Brain pericyte (primary cell): ENCODE measurements at regions not wholly inside any gene's neighbourhood (a gene's known extent, or its start where the extent isn't known, plus 50 kb on each side); places are given as distances from the start of the nearest gene placed in this dataset.

Source experiments
- DNase-seq: peaks from one replicate; pipeline ENCODE4 v3.0.0-alpha.2; 2012; ENCODE audit warnings: low read depth, low spot score

DNA sequence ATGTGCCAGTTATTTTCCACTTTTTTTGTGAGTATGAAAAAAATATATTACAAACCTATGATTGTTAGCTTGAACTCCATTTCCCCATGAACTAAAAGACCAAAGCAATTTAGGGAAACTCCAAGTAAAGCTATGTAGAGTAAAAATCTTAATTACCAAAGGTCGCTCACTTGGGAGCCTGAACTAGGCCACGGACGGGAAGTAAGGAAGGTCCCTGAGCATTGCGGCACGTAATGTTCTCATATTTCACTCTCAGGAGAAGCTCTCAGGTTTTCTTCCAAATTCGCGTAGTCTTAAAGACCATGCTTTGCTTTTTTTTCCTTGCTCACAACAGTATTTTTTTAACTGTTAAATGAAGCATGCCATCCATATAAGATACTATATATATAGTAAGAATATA lies 215.3 kb upstream of the RARB start:
- DNase-seq, result no peak

GRCh38 chr3:25214034-25214433 lies 214.0 kb upstream of the RARB start:
- no peak for DNase-seq

- no peak for DNase-seq
Observed at GRCh38 chr3:25218362-25218761, 209.7 kb upstream of the RARB start.

DNA sequence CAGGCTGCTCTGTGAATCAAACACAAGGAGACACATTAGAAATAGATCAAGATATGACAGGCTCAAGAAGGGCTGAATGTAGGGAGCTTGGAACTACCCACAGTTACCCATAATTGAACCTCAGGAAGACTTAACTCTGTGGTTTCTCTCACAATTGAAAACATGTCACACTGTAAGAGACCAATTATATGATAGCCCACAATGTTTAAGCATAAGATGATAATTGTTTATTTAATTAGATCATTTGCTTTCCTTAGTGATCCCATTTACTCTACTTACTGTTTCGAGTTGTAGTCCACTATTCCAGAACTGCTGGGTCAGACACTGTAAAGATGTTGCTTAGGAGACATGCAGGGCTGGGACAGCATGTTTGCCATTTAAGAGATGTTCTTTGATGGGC lies 201.3 kb upstream of the RARB start:
- DNase-seq, result no peak

GRCh38 chr3:25229586-25229985 lies 198.5 kb upstream of the RARB start:
- no peak for DNase-seq

DNA sequence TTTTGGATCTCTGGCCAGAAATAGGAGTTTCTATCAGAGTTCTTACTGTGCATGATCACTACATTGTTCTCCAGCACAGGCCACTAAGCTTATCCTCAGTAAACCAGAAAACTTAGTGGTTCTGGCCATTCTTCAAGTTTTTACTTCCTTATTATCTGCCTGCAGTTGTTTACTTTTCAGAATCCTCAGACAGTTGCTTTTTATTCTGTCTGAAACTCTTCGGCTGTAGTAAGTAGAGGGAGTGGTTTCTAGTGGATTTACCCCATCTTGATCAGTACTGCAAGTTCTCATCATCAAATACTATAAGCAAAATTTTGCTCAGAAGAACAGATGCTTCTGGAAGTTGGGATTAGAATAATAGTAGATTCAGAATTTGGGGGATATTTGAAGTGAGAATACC lies 193.0 kb upstream of the RARB start:
- DNase-seq, result no peak

DNA sequence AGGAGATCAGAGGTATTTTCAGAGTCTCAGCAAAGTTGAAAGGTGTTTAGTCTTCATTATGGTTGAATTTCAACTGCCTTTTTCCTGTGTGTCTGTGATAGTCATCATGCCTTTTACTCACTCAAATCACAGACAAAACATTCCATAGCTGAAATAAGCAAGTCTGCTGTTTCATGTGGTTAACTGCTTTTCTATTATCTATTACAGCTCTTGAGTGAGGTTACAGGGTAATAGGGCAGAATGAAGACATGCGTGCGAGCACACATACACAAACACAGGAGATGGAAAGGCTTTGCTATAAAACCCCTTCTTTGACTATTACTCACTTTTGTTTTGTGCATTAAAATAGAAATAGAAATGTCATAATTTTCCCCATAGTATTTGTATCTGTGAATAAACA lies 192.6 kb upstream of the RARB start:
- DNase-seq, result no peak

DNA sequence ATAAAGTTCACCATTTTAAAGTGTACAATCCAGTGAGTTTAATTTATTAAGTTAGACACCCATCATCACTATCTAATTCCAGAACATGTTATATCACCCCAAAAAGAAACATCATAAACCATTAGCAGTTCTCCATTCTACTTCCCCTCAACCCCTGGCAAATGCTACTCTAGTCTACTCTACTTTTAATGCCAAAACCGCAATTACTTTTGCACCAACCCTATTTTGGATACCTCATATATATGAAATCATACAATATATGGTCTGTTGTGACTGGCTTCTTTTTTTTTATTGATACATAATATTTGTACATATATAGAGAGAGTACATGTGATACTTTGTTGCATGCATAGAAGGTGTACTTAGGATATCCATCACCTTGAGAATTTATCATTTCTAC lies 190.5 kb upstream of the RARB start:
- DNase-seq, result no peak

DNA sequence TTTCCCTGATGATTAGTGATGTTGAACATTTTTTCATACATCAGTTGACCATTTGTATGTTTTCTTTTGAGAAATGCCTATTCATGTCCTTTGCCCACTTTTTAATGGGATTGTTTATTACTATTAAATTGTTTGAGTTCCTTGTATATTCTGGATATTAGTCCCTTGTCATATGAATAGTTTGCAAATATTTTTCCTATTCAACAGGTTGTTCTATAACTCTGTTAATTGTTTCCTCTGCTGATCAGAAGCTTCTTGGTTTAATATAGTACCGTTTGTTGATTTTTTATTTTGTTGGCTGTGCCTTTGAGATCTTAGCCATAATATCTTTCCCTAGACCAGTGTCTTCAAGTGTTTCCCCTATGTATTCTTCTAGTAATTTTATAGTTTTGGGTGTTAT lies 189.0 kb upstream of the RARB start:
- no peak for DNase-seq

DNA sequence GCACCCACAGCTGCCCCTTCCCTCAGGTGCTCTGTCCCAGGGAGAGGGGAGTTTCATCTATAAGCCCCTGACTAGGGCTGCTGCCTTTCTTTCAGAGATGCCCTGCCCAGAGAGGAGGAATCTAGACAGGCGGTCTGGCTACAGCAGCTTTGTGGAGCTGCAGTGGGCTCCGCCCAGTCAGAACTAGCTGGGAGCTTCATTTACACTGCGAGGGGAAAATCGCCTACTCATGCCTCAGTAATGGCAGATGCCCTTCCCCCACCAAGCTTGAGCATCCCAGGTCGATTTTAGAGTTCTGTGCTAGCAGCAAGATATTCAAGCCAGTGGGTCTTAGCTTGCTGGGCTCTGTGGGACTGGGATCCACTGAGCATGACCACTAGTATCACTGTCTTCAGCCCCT lies 181.2 kb upstream of the RARB start:
- DNase-seq, result no peak

DNA sequence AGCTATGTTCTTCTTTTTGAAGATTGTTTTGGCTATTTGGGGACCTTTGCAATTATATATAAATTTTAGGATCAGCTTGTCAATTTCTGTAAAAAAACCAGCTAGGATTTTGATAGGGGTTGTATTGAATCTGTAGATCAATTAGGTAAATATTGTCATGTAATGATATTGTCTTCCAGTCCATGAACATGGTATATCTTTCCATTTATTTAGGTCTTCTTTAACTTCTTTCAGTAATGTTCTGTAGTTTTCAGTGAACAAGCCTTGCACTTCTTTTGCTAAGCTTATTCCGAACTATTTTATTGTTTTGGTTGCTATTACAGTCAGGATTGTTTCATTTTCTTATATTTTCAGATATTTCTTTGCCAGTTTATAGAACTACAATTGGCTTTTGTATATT lies 175.8 kb upstream of the RARB start:
- DNase-seq, result no peak

DNA sequence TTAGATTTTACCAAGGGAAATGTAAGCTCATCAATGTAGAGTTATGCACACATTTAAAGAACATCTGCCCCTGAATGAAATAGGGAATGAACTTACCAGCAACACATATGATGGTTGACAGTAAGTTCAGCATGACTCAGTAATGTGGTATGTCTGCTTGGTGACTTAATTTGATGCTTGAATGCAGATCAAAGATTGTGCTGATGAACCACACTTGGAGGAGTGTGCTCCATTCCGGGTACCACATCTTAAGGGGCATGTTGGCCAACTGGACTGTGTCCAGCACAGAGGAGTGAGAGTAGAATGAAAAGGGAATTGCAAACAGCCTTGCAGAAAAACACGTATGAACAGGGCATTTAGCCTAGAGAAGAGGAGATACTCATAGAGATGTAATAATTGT lies 171.0 kb upstream of the RARB start:
- DNase-seq, result no peak

DNA sequence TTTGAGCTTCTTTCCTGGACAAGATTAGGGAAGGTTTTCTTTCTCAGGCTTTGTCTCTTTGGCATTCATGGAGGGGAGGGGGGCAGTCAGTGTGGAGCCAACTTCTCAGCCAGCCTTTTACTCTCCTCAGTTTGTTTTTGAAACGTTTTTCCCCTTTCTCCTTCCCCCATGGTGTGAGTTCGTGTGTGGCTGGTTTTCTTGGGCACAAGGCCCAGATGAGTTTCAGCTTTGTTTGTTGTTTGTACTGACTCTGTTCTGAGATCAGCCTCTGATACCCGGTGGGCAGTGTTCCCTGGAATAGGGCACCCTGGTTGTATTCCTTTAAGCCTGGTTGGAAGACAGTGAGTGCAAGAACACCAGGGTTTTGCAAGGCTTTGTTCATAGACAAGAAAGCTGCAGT lies 168.2 kb upstream of the RARB start:
- DNase-seq, result peak; percentile 96

- no peak for DNase-seq
Observed at GRCh38 chr3:25262322-25262721, 165.7 kb upstream of the RARB start.

- DNase-seq, result no peak
Observed at GRCh38 chr3:25265284-25265683, 162.8 kb upstream of the RARB start.

DNA sequence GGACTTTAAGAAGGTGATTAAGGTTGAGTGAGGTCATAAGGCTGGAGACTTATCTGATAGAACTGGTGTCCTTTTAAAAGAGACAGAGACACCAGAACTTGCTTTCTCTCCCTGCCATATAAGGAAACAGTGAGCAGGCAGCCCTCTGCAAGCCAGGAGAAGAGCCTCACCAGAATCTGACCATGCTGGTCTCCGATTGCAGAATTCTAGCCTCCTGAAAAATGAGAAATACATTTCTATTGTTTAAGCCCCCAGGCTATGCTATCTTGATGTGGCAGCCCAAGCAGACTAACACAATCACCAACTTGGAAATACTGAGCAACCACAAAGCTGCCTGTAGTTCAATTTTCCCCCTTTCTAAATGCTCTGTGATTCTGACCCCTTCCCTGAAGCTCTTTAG lies 161.4 kb upstream of the RARB start:
- DNase-seq, result no peak

GRCh38 chr3:25272090-25272489 lies 156.0 kb upstream of the RARB start:
- DNase-seq, result no peak

DNA sequence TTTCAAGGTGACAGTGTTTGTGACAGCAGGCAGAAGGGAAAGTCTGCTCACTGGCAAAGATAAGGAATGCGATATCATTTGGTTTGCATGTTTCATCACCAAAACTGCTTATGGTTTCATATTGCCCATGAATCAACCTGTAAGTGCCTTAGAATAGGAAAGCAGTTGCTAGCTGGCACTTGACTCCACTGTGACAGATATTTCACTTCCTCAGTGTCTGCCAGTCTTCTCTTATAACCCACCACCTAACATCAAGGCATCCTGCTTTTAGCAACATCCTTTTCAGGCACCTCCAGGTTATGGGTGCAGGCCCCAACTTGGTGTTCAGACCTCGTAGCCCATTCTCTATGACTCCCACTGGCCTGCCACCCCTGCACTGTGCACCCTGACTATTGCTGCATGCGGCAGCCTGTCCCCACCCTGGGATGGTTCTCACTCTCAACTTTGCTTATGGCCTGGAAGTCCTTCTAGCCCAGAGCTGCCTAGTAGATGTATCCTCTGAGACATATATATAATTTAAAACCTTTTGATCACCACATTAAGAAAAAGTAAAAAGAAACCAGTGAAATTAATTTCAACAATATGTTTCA lies 154.4 kb upstream of the RARB start:
- DNase-seq, result no peak

GRCh38 chr3:25277503-25277902 lies 150.6 kb upstream of the RARB start:
- DNase-seq, result no peak

DNA sequence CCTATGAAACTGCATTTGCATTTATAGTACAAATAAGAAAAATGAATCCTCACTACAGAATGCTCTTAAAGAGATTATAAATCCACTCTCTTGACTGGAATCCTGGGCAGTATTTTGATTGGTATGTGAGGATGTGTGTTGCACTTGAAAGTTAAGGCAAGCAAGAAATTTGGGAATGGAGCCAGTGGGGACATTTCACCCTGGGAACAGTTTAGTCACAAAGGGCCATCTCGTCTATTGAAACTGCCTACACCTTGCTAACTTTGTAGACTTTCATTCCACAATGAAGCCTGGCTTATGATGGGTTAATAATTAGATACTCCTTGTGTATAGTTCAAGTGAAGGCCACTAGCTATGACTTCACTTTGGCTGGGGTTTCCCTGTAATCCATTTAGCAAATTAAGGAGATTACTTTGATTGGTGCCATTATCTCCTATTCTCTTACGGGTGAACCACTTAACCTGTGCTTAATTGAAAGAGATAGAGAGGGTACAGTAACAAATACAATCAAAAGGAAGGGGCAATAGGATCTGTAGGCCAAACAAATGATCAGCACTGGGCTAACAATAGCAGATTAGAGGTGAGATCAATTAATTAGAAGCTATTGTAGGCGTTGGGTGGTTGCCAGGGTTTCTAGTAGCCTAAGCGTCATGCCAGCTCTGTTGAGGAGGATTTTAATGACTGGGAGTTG lies 146.9 kb upstream of the RARB start:
- no peak for DNase-seq

DNA sequence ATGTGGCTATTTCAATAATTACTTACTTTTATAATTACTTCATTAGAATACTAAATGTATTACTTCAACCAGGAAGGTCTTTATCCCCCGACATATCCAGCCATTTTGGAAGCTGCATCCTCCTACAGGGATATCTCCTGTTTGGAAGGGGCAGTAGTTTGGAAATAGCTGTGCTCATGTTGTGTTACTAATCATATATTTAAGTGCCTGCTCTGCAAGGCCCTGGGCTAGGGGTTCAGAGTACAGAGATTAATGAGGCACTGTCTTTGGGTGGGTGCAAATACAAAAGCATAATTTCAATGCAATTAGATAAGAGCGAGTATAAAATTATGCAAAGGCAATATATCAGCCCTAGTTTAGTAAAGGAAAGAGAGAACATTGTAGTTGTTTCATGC lies 146.3 kb upstream of the RARB start:
- no peak for DNase-seq

DNA sequence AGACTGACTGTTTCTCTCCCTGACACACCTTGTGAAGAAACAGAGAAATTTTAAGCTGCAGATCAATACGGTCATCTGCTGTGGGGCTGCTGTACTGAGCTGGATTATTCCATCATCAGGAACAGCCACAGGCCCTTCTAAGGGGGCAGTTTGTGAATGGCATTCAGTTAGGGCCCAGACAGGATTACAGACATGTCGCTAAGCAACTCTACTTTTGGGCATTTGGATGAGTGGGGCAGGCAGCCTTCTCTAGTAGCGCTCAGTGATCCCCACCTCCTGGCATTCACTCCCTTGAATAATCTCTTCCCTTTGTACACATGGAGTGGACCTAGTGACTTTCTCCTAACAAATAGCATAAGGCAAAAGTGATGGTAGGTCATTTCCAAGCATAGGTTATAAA lies 144.4 kb upstream of the RARB start:
- DNase-seq, result no peak

DNA sequence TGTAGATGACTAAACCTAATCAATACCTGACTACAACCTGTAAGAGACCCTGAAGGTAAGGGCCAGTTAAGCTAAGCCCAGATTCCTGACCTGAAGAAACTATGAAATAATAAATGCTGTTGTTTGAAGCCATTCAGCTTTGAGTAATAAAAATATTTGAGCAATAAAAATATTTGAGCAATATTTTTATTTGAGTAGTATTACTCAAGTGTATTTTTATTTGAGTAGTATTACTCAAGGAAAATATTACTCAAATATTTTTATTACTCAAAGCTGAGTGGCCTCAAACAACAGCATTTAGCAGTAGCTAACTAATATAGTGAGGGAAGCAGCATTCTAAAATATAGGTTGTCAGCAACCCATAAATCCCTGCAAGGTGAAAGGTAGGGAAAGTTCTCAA lies 143.8 kb upstream of the RARB start:
- DNase-seq, result no peak

DNA sequence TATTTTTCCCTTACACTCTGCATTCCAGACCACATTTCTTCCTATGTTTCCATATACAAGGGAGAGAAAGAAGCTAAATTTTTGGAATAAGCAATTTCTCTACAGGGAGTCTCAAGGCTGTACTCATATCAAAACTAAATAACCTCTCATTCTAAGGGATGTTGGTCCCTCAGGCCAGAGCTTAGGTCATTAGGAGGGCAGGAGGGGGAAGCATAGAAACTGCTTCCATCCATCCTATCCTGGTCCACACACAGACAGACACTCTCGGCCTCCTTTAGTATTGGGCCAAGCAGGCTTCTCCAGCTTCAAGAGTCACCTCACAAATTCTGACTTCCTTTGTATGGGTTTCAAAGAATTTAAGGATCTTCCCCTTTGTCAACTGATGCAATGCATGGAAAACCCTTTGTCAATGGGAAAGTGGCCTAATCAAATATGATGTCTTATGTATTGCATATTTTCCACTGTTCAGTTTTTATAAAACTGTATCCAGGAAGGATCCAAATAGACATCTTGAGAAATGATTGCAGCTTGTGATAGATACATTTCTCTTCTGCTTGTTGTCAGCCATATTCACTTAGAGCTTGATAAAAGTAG lies 140.7 kb upstream of the RARB start:
- no peak for DNase-seq
